SU-DHL-6 (cell line): ENCODE measurements at regions not wholly inside any gene's neighbourhood (a gene's known extent, or its start where the extent isn't known, plus 50 kb on each side); places are given as distances from the start of the nearest gene placed in this dataset.

Source experiments
- EZH2phosphoT487 ChIP-seq: fragments of 200-600 bp; sonication (generic), shearing (Covaris generic); conservative IDR thresholded peaks from 2 replicates; pipeline ENCODE4 v1.6.1; 2018; ENCODE audit warnings: mild to moderate bottlenecking, antibody characterized with exemption, low read length, moderate library complexity, mixed read lengths
- TF ChIP-seq, protein P1 (sequence below): fragments of 200-600 bp; sonication (generic); IDR thresholded peaks from one replicate; pipeline ENCODE4 v1.5.1; 2017; ENCODE audit warnings: antibody characterized with exemption, mild to moderate bottlenecking, low read length, moderate library complexity; ENCODE audit not compliant: insufficient read depth, poor library complexity, severe bottlenecking

DNA sequence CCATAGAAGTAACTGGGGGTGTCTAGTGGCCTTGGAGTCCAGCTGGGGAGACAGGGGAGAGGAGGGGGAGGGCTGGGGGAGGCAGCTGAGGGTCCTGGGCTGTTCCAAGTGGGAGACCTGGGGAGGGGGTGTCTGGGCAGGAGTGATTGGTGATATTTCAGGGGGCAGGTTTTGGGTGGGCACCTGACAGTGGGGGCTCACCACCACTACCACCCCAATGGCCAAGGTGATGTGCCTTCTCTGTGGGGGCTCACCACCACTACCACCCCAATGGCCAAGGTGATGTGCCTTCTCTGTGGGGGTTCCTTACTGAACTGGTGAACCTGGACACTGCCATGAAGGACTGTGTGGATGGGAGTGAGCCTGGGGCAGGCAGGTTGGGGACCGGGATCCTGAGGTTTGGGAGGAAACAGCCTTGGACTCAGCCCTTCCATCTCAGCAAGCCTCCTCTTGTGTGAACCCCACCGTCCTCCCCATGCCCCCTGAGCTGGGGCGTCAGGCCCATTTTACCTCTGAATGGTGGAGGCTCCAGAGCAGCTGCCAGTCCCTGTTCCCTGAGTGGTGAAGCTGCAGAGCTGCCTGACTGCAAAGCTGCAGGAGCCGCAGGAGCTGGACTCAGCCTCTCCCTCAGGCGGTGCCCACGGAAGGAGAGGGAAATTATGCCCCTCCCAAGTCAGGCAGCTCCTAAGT lies 50.6 kb upstream of the ZNF716 start:
- TF ChIP-seq, protein P1, sequence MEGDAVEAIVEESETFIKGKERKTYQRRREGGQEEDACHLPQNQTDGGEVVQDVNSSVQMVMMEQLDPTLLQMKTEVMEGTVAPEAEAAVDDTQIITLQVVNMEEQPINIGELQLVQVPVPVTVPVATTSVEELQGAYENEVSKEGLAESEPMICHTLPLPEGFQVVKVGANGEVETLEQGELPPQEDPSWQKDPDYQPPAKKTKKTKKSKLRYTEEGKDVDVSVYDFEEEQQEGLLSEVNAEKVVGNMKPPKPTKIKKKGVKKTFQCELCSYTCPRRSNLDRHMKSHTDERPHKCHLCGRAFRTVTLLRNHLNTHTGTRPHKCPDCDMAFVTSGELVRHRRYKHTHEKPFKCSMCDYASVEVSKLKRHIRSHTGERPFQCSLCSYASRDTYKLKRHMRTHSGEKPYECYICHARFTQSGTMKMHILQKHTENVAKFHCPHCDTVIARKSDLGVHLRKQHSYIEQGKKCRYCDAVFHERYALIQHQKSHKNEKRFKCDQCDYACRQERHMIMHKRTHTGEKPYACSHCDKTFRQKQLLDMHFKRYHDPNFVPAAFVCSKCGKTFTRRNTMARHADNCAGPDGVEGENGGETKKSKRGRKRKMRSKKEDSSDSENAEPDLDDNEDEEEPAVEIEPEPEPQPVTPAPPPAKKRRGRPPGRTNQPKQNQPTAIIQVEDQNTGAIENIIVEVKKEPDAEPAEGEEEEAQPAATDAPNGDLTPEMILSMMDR, result no peak
- TF ChIP-seq EZH2phosphoT487, result no peak
